WTC11 (cell line): ENCODE measurements at regions not wholly inside any gene's neighbourhood (a gene's known extent, or its start where the extent isn't known, plus 50 kb on each side); places are given as distances from the start of the nearest gene placed in this dataset.

Experiments used
- SP1 ChIP-seq: sonication (generic); formaldehyde crosslinking; conservative IDR thresholded peaks from 2 replicates; pipeline ENCODE4 v1.8.1; 2022; ENCODE audit warnings: missing genetic modification reagents
- ZBTB43 ChIP-seq: sonication (generic); formaldehyde crosslinking; IDR thresholded peaks from 2 replicates; pipeline ENCODE4 v1.8.1; 2023; ENCODE audit warnings: mild to moderate bottlenecking, missing genetic modification reagents
- TF ChIP-seq, protein P1 (sequence below): fragments of 200-600 bp; IDR thresholded peaks from 2 replicates; pipeline ENCODE4 v1.8.0; 2022; ENCODE audit warnings: antibody characterized with exemption

GRCh38 chr3:25377042-25377441, 51.0 kb upstream of the RARB start:
- TF ChIP-seq, protein P1, sequence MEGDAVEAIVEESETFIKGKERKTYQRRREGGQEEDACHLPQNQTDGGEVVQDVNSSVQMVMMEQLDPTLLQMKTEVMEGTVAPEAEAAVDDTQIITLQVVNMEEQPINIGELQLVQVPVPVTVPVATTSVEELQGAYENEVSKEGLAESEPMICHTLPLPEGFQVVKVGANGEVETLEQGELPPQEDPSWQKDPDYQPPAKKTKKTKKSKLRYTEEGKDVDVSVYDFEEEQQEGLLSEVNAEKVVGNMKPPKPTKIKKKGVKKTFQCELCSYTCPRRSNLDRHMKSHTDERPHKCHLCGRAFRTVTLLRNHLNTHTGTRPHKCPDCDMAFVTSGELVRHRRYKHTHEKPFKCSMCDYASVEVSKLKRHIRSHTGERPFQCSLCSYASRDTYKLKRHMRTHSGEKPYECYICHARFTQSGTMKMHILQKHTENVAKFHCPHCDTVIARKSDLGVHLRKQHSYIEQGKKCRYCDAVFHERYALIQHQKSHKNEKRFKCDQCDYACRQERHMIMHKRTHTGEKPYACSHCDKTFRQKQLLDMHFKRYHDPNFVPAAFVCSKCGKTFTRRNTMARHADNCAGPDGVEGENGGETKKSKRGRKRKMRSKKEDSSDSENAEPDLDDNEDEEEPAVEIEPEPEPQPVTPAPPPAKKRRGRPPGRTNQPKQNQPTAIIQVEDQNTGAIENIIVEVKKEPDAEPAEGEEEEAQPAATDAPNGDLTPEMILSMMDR = no peak
- TF ChIP-seq SP1 (CRISPR knock-in tag) = no peak
- TF ChIP-seq ZBTB43 = no peak
